ENCODE measurements at regions not wholly inside any gene's neighbourhood (a gene's known extent, or its start where the extent isn't known, plus 50 kb on each side); places are given as distances from the start of the nearest gene placed in this dataset.

GRCh38 chr14:81653626-81654025 is 120.0 kb upstream of the SEL1L start (continued):
- no peak for TF ChIP-seq OVOL2 (CRISPR knock-in tag; IDR thresholded peaks at IDR 0.05; ENCODE audit: borderline replicate concordance)
- TF ChIP-seq, protein P1, sequence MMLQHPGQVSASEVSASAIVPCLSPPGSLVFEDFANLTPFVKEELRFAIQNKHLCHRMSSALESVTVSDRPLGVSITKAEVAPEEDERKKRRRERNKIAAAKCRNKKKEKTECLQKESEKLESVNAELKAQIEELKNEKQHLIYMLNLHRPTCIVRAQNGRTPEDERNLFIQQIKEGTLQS (CRISPR knock-in tag; conservative IDR thresholded peaks at IDR 0.05), result no peak

GRCh38 chr14:81655423-81656314 is 122.0 kb upstream of the SEL1L start:
- no peak overlapping the region for H3K27ac Mint-ChIP-seq
- ATAC-seq (peak; percentile 84), DNase-seq (ENCODE audit: low spot score) (no peak)
- no peaks in the 10 kb centered on the region for H3K36me3 Mint-ChIP-seq
- no peak for TF ChIP-seq KAT7 (CRISPR knock-in tag; IDR thresholded peaks at IDR 0.05; ENCODE audit: borderline replicate concordance)
- TF ChIP-seq, protein P2, sequence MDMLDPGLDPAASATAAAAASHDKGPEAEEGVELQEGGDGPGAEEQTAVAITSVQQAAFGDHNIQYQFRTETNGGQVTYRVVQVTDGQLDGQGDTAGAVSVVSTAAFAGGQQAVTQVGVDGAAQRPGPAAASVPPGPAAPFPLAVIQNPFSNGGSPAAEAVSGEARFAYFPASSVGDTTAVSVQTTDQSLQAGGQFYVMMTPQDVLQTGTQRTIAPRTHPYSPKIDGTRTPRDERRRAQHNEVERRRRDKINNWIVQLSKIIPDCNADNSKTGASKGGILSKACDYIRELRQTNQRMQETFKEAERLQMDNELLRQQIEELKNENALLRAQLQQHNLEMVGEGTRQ (CRISPR knock-in tag; IDR thresholded peaks at IDR 0.05), result peak; percentile 85
- peak; percentile 76 for TF ChIP-seq USF1 (CRISPR knock-in tag; IDR thresholded peaks at IDR 0.05)
- TF ChIP-seq SP1 (CRISPR knock-in tag; conservative IDR thresholded peaks at IDR 0.05), result no peak
- ChIA-PET POLR2A (interaction anchor here (0.6 kb wide), 1 partner anchor 35 kb away, joined by 3 read pairs; no protein-coding TSS in a partner anchor), CTCF (interaction anchor here (1.9 kb wide), 1 partner anchor 90 kb away, joined by 4 read pairs; no protein-coding TSS in a partner anchor)
- H3K4me3 Mint-ChIP-seq, result no peak overlapping the region
- H3K27me3 Mint-ChIP-seq (ENCODE audit: low read depth), result peaks cover 11% of the 10 kb centered on the region
- H3K9me3 Mint-ChIP-seq, result peaks cover 13% of the 10 kb centered on the region
- peaks cover 29% of the 10 kb centered on the region for H3K4me1 Mint-ChIP-seq

GRCh38 chr14:81656811-81657210 is 123.2 kb upstream of the SEL1L start:
- no peak for DNase-seq (ENCODE audit: low spot score)
- no peak overlapping the region for H3K27ac Mint-ChIP-seq
- CTCF ChIA-PET, result interaction anchor here (1.9 kb wide), 1 partner anchor 91 kb away, joined by 4 read pairs; no protein-coding TSS in a partner anchor
- ATAC-seq, result no peak
- H3K36me3 Mint-ChIP-seq, result no peaks in the 10 kb centered on the region
- POLR2A ChIA-PET, result interaction anchor here (0.6 kb wide), 1 partner anchor 36 kb away, joined by 3 read pairs; no protein-coding TSS in a partner anchor
- H3K4me1 Mint-ChIP-seq, result peaks cover 29% of the 10 kb centered on the region
- no peak overlapping the region for H3K4me3 Mint-ChIP-seq
- H3K27me3 Mint-ChIP-seq (ENCODE audit: low read depth), result peaks cover 11% of the 10 kb centered on the region
- peaks cover 21% of the 10 kb centered on the region for H3K9me3 Mint-ChIP-seq
- no peak for TF ChIP-seq USF1 (CRISPR knock-in tag; IDR thresholded peaks at IDR 0.05)
- TF ChIP-seq SMAD4 (CRISPR knock-in tag; IDR thresholded peaks at IDR 0.05), result no peak
- no peak for TF ChIP-seq IRF1 (CRISPR knock-in tag; IDR thresholded peaks at IDR 0.05)
- TF ChIP-seq ZNF423 (CRISPR knock-in tag; IDR thresholded peaks at IDR 0.05), result no peak
- no peak for TF ChIP-seq FOXK1 (CRISPR knock-in tag; IDR thresholded peaks at IDR 0.05)
- TF ChIP-seq ZNF121 (CRISPR knock-in tag; IDR thresholded peaks at IDR 0.05), result no peak
- TF ChIP-seq TP53 (CRISPR knock-in tag; IDR thresholded peaks at IDR 0.05), result no peak
- no peak for TF ChIP-seq ZNF532 (CRISPR knock-in tag; IDR thresholded peaks at IDR 0.05; ENCODE audit: borderline replicate concordance)
- TF ChIP-seq ELF4 (CRISPR knock-in tag; IDR thresholded peaks at IDR 0.05; ENCODE audit: low read depth), result no peak
- TF ChIP-seq, protein P3, sequence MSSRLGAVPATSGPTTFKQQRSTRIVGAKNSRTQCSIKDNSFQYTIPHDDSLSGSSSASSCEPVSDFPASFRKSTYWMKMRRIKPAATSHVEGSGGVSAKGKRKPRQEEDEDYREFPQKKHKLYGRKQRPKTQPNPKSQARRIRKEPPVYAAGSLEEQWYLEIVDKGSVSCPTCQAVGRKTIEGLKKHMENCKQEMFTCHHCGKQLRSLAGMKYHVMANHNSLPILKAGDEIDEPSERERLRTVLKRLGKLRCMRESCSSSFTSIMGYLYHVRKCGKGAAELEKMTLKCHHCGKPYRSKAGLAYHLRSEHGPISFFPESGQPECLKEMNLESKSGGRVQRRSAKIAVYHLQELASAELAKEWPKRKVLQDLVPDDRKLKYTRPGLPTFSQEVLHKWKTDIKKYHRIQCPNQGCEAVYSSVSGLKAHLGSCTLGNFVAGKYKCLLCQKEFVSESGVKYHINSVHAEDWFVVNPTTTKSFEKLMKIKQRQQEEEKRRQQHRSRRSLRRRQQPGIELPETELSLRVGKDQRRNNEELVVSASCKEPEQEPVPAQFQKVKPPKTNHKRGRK (CRISPR knock-in tag; IDR thresholded peaks at IDR 0.05; ENCODE audit: borderline replicate concordance), result no peak
- no peak for TF ChIP-seq PRRX2 (CRISPR knock-in tag; IDR thresholded peaks at IDR 0.05)
- no peak for TF ChIP-seq PRDM15 (CRISPR knock-in tag; IDR thresholded peaks at IDR 0.05)
- no peak for TF ChIP-seq GTF2I (CRISPR knock-in tag; conservative IDR thresholded peaks at IDR 0.05)
- no peak for TF ChIP-seq JUN (CRISPR knock-in tag; IDR thresholded peaks at IDR 0.05)

Measured in WTC11 (cell line).